ENCODE measurements at regions not wholly inside any gene's neighbourhood (a gene's known extent, or its start where the extent isn't known, plus 50 kb on each side); places are given as distances from the start of the nearest gene placed in this dataset.

GRCh38 chr13:57784633-57785032, 153.1 kb downstream of the PCDH17 start:
- Mint-ChIP-seq H3K4me3 (ENCODE audit: low read depth) (no peak overlapping the region), H3K9me3 (peaks cover 34% of the 10 kb centered on the region), H3K27ac (no peak overlapping the region), H3K27me3 (ENCODE audit: low read depth) (no peaks in the 10 kb centered on the region), H3K36me3 (ENCODE audit: low read depth) (no peaks in the 10 kb centered on the region), H3K4me1 (ENCODE audit: low read depth) (no peaks in the 10 kb centered on the region)
- intact Hi-C loops (cut with micrococcal nuclease), result no loop called here
- DNase-seq (ENCODE audit: low spot score), result no peak

GRCh38 chr13:57787058-57787791, 155.7 kb downstream of the PCDH17 start:
- intact Hi-C loops (cut with micrococcal nuclease), result no loop called here
- peaks cover 31% of the 10 kb centered on the region for H3K9me3 Mint-ChIP-seq
- no peaks in the 10 kb centered on the region for H3K36me3 Mint-ChIP-seq (ENCODE audit: low read depth)
- DNase-seq (ENCODE audit: low spot score), result no peak
- no peak overlapping the region for H3K4me3 Mint-ChIP-seq (ENCODE audit: low read depth)
- no peaks in the 10 kb centered on the region for H3K4me1 Mint-ChIP-seq (ENCODE audit: low read depth)
- H3K27me3 Mint-ChIP-seq (ENCODE audit: low read depth), result no peaks in the 10 kb centered on the region
- H3K27ac Mint-ChIP-seq, result no peak overlapping the region

GRCh38 chr13:57799624-57800023, 168.1 kb downstream of the PCDH17 start:
- peaks cover 18% of the 10 kb centered on the region for H3K9me3 Mint-ChIP-seq
- H3K27ac Mint-ChIP-seq, result no peak overlapping the region
- H3K4me1 Mint-ChIP-seq (ENCODE audit: low read depth), result no peaks in the 10 kb centered on the region
- H3K36me3 Mint-ChIP-seq (ENCODE audit: low read depth), result no peaks in the 10 kb centered on the region
- no peak overlapping the region for H3K4me3 Mint-ChIP-seq (ENCODE audit: low read depth)
- DNase-seq (ENCODE audit: low spot score), result no peak
- H3K27me3 Mint-ChIP-seq (ENCODE audit: low read depth), result no peaks in the 10 kb centered on the region
- intact Hi-C loops (cut with micrococcal nuclease), result no loop called here

- no peak overlapping the region for H3K4me3 Mint-ChIP-seq (ENCODE audit: low read depth)
- DNase-seq (ENCODE audit: low spot score), result no peak
- H3K9me3 Mint-ChIP-seq, result peaks cover 31% of the 10 kb centered on the region
- H3K4me1 Mint-ChIP-seq (ENCODE audit: low read depth), result no peaks in the 10 kb centered on the region
- intact Hi-C loops (cut with micrococcal nuclease), result no loop called here
- no peak overlapping the region for H3K27ac Mint-ChIP-seq
- no peaks in the 10 kb centered on the region for H3K27me3 Mint-ChIP-seq (ENCODE audit: low read depth)
- H3K36me3 Mint-ChIP-seq (ENCODE audit: low read depth), result no peaks in the 10 kb centered on the region
Observed at GRCh38 chr13:57813651-57814050, 182.1 kb downstream of the PCDH17 start.

- Mint-ChIP-seq H3K9me3 (peaks cover 29% of the 10 kb centered on the region), H3K36me3 (ENCODE audit: low read depth) (no peaks in the 10 kb centered on the region), H3K27ac (no peak overlapping the region), H3K4me3 (ENCODE audit: low read depth) (no peak overlapping the region), H3K4me1 (ENCODE audit: low read depth) (no peaks in the 10 kb centered on the region), H3K27me3 (ENCODE audit: low read depth) (no peaks in the 10 kb centered on the region)
- intact Hi-C loops (cut with micrococcal nuclease), result no loop called here
- DNase-seq (ENCODE audit: low spot score), result no peak
Observed at GRCh38 chr13:57815600-57815999, 184.1 kb downstream of the PCDH17 start.

- Mint-ChIP-seq H3K27me3 (ENCODE audit: low read depth) (no peaks in the 10 kb centered on the region), H3K4me3 (ENCODE audit: low read depth) (no peak overlapping the region), H3K36me3 (ENCODE audit: low read depth) (no peaks in the 10 kb centered on the region), H3K9me3 (peaks cover 30% of the 10 kb centered on the region), H3K4me1 (ENCODE audit: low read depth) (no peaks in the 10 kb centered on the region), H3K27ac (no peak overlapping the region)
- DNase-seq (ENCODE audit: low spot score), result no peak
- intact Hi-C loops (cut with micrococcal nuclease), result no loop called here
Observed at GRCh38 chr13:57820924-57821323, 189.4 kb downstream of the PCDH17 start.

GRCh38 chr13:57823704-57824103, 192.2 kb downstream of the PCDH17 start:
- H3K36me3 Mint-ChIP-seq (ENCODE audit: low read depth), result no peaks in the 10 kb centered on the region
- intact Hi-C loops (cut with micrococcal nuclease), result no loop called here
- no peak for DNase-seq (ENCODE audit: low spot score)
- no peak overlapping the region for H3K27ac Mint-ChIP-seq
- H3K27me3 Mint-ChIP-seq (ENCODE audit: low read depth), result no peaks in the 10 kb centered on the region
- H3K4me3 Mint-ChIP-seq (ENCODE audit: low read depth), result no peak overlapping the region
- peaks cover 23% of the 10 kb centered on the region for H3K9me3 Mint-ChIP-seq
- no peaks in the 10 kb centered on the region for H3K4me1 Mint-ChIP-seq (ENCODE audit: low read depth)

GRCh38 chr13:57824121-57824520, 192.6 kb downstream of the PCDH17 start:
- Mint-ChIP-seq H3K9me3 (peaks cover 23% of the 10 kb centered on the region), H3K27me3 (ENCODE audit: low read depth) (no peaks in the 10 kb centered on the region), H3K4me1 (ENCODE audit: low read depth) (no peaks in the 10 kb centered on the region), H3K27ac (no peak overlapping the region), H3K36me3 (ENCODE audit: low read depth) (no peaks in the 10 kb centered on the region), H3K4me3 (ENCODE audit: low read depth) (no peak overlapping the region)
- intact Hi-C loops (cut with micrococcal nuclease), result no loop called here
- no peak for DNase-seq (ENCODE audit: low spot score)

- no peak overlapping the region for H3K27ac Mint-ChIP-seq
- intact Hi-C loops (cut with micrococcal nuclease), result no loop called here
- no peaks in the 10 kb centered on the region for H3K36me3 Mint-ChIP-seq (ENCODE audit: low read depth)
- H3K27me3 Mint-ChIP-seq (ENCODE audit: low read depth), result no peaks in the 10 kb centered on the region
- DNase-seq (ENCODE audit: low spot score), result no peak
- H3K4me1 Mint-ChIP-seq (ENCODE audit: low read depth), result no peaks in the 10 kb centered on the region
- H3K9me3 Mint-ChIP-seq, result peaks cover 26% of the 10 kb centered on the region
- no peak overlapping the region for H3K4me3 Mint-ChIP-seq (ENCODE audit: low read depth)
Observed at GRCh38 chr13:57825066-57825465, 193.5 kb downstream of the PCDH17 start.

GRCh38 chr13:57829496-57829895, 198.0 kb downstream of the PCDH17 start:
- Mint-ChIP-seq H3K9me3 (peaks cover 33% of the 10 kb centered on the region), H3K27me3 (ENCODE audit: low read depth) (no peaks in the 10 kb centered on the region), H3K4me3 (ENCODE audit: low read depth) (no peak overlapping the region), H3K36me3 (ENCODE audit: low read depth) (no peaks in the 10 kb centered on the region), H3K27ac (no peak overlapping the region), H3K4me1 (ENCODE audit: low read depth) (no peaks in the 10 kb centered on the region)
- DNase-seq (ENCODE audit: low spot score), result no peak
- intact Hi-C loops (cut with micrococcal nuclease), result no loop called here

GRCh38 chr13:57832187-57832586, 200.6 kb downstream of the PCDH17 start:
- DNase-seq (ENCODE audit: low spot score), result no peak
- no peaks in the 10 kb centered on the region for H3K4me1 Mint-ChIP-seq (ENCODE audit: low read depth)
- intact Hi-C loops (cut with micrococcal nuclease), result no loop called here
- H3K27me3 Mint-ChIP-seq (ENCODE audit: low read depth), result no peaks in the 10 kb centered on the region
- H3K9me3 Mint-ChIP-seq, result peaks cover 44% of the 10 kb centered on the region
- no peak overlapping the region for H3K4me3 Mint-ChIP-seq (ENCODE audit: low read depth)
- H3K36me3 Mint-ChIP-seq (ENCODE audit: low read depth), result no peaks in the 10 kb centered on the region
- no peak overlapping the region for H3K27ac Mint-ChIP-seq

GRCh38 chr13:57837801-57838200, 206.3 kb downstream of the PCDH17 start:
- intact Hi-C loops (cut with micrococcal nuclease), result no loop called here
- Mint-ChIP-seq H3K27ac (no peak overlapping the region), H3K4me3 (ENCODE audit: low read depth) (no peak overlapping the region), H3K9me3 (peaks cover 55% of the 10 kb centered on the region), H3K4me1 (ENCODE audit: low read depth) (no peaks in the 10 kb centered on the region), H3K36me3 (ENCODE audit: low read depth) (no peaks in the 10 kb centered on the region), H3K27me3 (ENCODE audit: low read depth) (no peaks in the 10 kb centered on the region)
- DNase-seq (ENCODE audit: low spot score), result no peak

GRCh38 chr13:57843521-57843920, 212.0 kb downstream of the PCDH17 start:
- DNase-seq (ENCODE audit: low spot score), result no peak
- H3K4me3 Mint-ChIP-seq (ENCODE audit: low read depth), result no peak overlapping the region
- no peaks in the 10 kb centered on the region for H3K4me1 Mint-ChIP-seq (ENCODE audit: low read depth)
- no peaks in the 10 kb centered on the region for H3K27me3 Mint-ChIP-seq (ENCODE audit: low read depth)
- H3K27ac Mint-ChIP-seq, result no peak overlapping the region
- intact Hi-C loops (cut with micrococcal nuclease), result no loop called here
- H3K36me3 Mint-ChIP-seq (ENCODE audit: low read depth), result no peaks in the 10 kb centered on the region
- H3K9me3 Mint-ChIP-seq, result peaks cover 47% of the 10 kb centered on the region

All from activated T-helper 2 cell treated with anti-CD3 and anti-CD28 coated beads, Interferon-gamma antibody, Interleukin-2, Interleukin-4, amounts not matched to agents 10 μg/mL and 5 μg/mL and 100 μg/mL, durations not matched to agents 14 hours and 24 hours and 36 hours (primary cell).